Lung (tissue), 11 donors: ENCODE measurements at regions not wholly inside any gene's neighbourhood (a gene's known extent, or its start where the extent isn't known, plus 50 kb on each side); places are given as distances from the start of the nearest gene placed in this dataset.

Experiments
- ATAC-seq: fragments of 200-7000 bp; cut with Tn5 transposase; one replicate; pipeline ENCODE4 v1.9.1; 2020; ENCODE audit warnings: moderate number of reproducible peaks; ENCODE audit not compliant: insufficient read depth, low FRiP score
- DNase-seq, 3 donors: peaks; one replicate each; pipeline ENCODE4 v3.0.0-alpha.2; 2013 to 2017
- H3K27ac ChIP-seq, 2 donors: one replicate each; pipeline ENCODE4 v1.5.1; 2013; ENCODE audit warnings: mild to moderate bottlenecking in 2 of 2, moderate library complexity in 2 of 2, control low read depth in 1 of 2, inconsistent platforms in 1 of 2, low read depth in 1 of 2, low read length in 1 of 2
- H3K27me3 ChIP-seq, 3 donors: one replicate each; pipeline ENCODE4 v1.5.1; 2013; ENCODE audit warnings: low read length in 2 of 3; ENCODE audit not compliant: control insufficient read depth in 3 of 3, insufficient read depth in 3 of 3
- H3K36me3 ChIP-seq, 4 donors: one replicate each; pipeline ENCODE4 v1.5.1; 2013; ENCODE audit warnings: low read length in 4 of 4, mild to moderate bottlenecking in 1 of 4, moderate library complexity in 1 of 4; ENCODE audit not compliant: control insufficient read depth in 4 of 4, insufficient read depth in 4 of 4
- H3K4me1 ChIP-seq, 5 donors: one replicate each; pipeline ENCODE4 v1.5.1; 2013; ENCODE audit warnings: low read length in 5 of 5, mild to moderate bottlenecking in 2 of 5, moderate library complexity in 1 of 5; ENCODE audit not compliant: control insufficient read depth in 5 of 5, insufficient read depth in 5 of 5
- H3K4me3 ChIP-seq: one replicate; pipeline ENCODE4 v1.5.1; 2013; ENCODE audit warnings: mild to moderate bottlenecking, control low read depth, moderate library complexity
- H3K9ac ChIP-seq, 2 donors: one replicate each; pipeline ENCODE4 v1.5.1; 2013; ENCODE audit warnings: low read length in 2 of 2, control low read depth in 1 of 2; ENCODE audit not compliant: insufficient read depth in 1 of 2
- H3K9me3 ChIP-seq, 4 donors: one replicate each; pipeline ENCODE4 v1.5.1; 2013; ENCODE audit warnings: low read length in 3 of 4, mild to moderate bottlenecking in 1 of 4, moderate library complexity in 1 of 4; ENCODE audit not compliant: control insufficient read depth in 4 of 4, insufficient read depth in 3 of 4
- WGBS, 2 donors: extraction: QIAGEN DNeasy Blood & Tissue Kit; methylation state at CpG; one replicate each; pipeline ENCODE4 v1.1.7; 2013; 5-methylcytosine and 5-hydroxymethylcytosine counted together
- TF ChIP-seq, protein P1 (sequence below): IDR thresholded peaks from 2 replicates; pipeline ENCODE4 v1.5.1; 2012; ENCODE audit warnings: mild to moderate bottlenecking; ENCODE audit errors: control extremely low read depth, extremely low read depth
- donor health status: control.
- donor health status: control.
- donor health status: Bipolar disorder and iron deficiency.
- donor health status: healthy.
- donor health status: DM: yes; HTN: yes; CAD: no.

DNA sequence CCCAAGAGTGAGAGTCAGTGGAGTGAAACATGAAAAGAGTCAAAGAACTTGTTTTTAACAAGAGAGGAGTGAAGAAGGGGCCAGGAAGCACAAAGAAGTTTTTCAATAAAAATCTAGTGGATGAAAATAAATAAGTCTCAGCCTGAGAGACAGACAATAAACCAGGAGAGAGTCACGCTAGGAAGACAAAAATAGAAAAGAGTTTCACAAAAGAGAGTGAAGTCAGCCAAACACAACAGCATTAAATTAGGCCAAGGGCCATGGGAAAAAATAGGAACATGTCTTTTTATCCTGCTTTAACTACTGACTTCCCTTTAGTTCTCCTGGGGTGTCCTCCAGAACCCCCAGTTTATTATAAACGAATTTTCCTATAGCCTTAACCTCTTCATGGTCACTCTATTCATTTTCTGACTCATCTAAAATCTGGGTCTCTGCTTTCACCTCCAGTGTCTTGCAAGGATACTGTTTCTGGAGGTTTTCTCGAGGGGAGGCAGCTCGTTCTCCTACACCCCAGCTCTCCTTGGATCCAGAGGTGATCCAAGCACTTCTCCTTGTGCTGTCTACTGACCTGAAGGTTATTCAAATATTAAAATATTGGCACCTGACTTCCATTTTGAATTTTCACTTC, 571.5 kb upstream of the PPP2R3A start:
- Histone ChIP-seq H3K9ac (no peak overlapping the region), H3K4me1 (no peaks in the 10 kb centered on the region), H3K9me3 (peaks cover 0 to 10% (median 5%) of the 10 kb centered on the region in 4 donors), H3K36me3 (no peaks in the 10 kb centered on the region), H3K27ac (no peak overlapping the region), H3K4me3 (no peak overlapping the region), H3K27me3 (no peaks in the 10 kb centered on the region)
- DNase-seq: no peak
- WGBS, 2 donors: 62 to 79% methylated on average over 4 of the region's 4 CpGs
- TF ChIP-seq, protein P1, sequence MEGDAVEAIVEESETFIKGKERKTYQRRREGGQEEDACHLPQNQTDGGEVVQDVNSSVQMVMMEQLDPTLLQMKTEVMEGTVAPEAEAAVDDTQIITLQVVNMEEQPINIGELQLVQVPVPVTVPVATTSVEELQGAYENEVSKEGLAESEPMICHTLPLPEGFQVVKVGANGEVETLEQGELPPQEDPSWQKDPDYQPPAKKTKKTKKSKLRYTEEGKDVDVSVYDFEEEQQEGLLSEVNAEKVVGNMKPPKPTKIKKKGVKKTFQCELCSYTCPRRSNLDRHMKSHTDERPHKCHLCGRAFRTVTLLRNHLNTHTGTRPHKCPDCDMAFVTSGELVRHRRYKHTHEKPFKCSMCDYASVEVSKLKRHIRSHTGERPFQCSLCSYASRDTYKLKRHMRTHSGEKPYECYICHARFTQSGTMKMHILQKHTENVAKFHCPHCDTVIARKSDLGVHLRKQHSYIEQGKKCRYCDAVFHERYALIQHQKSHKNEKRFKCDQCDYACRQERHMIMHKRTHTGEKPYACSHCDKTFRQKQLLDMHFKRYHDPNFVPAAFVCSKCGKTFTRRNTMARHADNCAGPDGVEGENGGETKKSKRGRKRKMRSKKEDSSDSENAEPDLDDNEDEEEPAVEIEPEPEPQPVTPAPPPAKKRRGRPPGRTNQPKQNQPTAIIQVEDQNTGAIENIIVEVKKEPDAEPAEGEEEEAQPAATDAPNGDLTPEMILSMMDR: no peak
- no peak for ATAC-seq

DNA sequence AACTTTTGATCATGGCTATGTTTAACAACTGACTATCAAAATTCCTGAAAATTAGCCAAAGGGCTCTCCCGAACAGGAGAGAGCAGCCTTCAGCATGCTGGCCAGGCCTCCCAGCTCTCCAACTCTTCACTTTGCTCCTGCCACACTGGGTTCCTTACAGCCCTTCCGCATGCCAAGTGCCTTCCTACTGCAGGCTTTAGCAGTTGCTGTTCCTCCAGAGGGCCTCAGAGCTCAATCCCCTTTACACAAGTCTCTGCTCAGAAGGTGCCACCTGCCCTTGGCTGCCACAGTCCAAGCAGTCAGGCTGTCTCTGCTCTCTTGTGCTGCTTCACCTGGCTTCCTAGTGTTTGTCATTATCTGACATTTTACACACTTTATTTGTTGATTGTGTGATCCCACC, 553.1 kb upstream of the PPP2R3A start:
- H3K4me3 ChIP-seq: no peak overlapping the region
- TF ChIP-seq, protein P1: no peak
- no peak overlapping the region for H3K27ac ChIP-seq
- no peak for ATAC-seq
- peak in 1 of 3 donors; percentile 1 for DNase-seq
- H3K36me3 ChIP-seq: no peaks in the 10 kb centered on the region
- H3K27me3 ChIP-seq: no peaks in the 10 kb centered on the region
- WGBS, 2 donors: 58 to 75% methylated on average over 2 of the region's 2 CpGs
- no peaks in the 10 kb centered on the region for H3K4me1 ChIP-seq
- H3K9me3 ChIP-seq: peaks cover 0 to 2% (median 0%) of the 10 kb centered on the region in 4 donors
- H3K9ac ChIP-seq: no peak overlapping the region

- H3K4me1 ChIP-seq: no peaks in the 10 kb centered on the region
- ATAC-seq: no peak
- no peak overlapping the region for H3K4me3 ChIP-seq
- TF ChIP-seq, protein P1: no peak
- WGBS, 2 donors: 95 to 97% methylated on average over 2 of the region's 2 CpGs
- H3K36me3 ChIP-seq: no peaks in the 10 kb centered on the region
- no peaks in the 10 kb centered on the region for H3K27me3 ChIP-seq
- no peak overlapping the region for H3K9ac ChIP-seq
- no peak for DNase-seq
- no peak overlapping the region for H3K27ac ChIP-seq
- peaks cover 0 to 2% (median 0%) of the 10 kb centered on the region in 4 donors for H3K9me3 ChIP-seq
Observed at GRCh38 chr3:135416182-135416581, 549.3 kb upstream of the PPP2R3A start.

DNA sequence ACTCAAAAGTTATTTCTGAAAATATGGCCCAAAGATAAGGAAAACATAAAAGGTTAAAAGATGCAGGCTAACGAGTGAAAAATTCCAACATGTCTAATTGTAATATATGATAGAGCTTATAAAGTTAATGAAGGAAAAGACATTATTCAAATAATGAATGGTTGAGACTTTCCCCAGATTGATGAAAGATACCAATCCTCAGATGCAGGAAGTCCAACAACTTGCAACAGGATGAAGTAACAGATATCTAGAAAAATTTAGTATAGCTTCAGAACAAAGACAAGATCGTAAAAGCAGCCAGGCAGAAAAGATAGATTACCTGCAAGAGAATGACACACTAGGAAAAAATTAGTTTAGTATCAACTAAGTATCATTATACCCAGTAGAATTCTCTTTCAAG, 546.4 kb upstream of the PPP2R3A start:
- Histone ChIP-seq H3K36me3 (no peaks in the 10 kb centered on the region), H3K4me3 (no peak overlapping the region), H3K9me3 (no peaks in the 10 kb centered on the region), H3K9ac (no peak overlapping the region), H3K27ac (no peak overlapping the region), H3K4me1 (no peaks in the 10 kb centered on the region), H3K27me3 (no peaks in the 10 kb centered on the region)
- TF ChIP-seq, protein P1: no peak
- 81 to 87% methylated on average over 2 of the region's 2 CpGs for WGBS, 2 donors
- DNase-seq (no peak), ATAC-seq (no peak)
